Ishikawa (cell line): ENCODE measurements at regions not wholly inside any gene's neighbourhood (a gene's known extent, or its start where the extent isn't known, plus 50 kb on each side); places are given as distances from the start of the nearest gene placed in this dataset.

Experiments used
- CEBPB ChIP-seq: IDR thresholded peaks from 2 replicates; pipeline ENCODE4 v1.6.1; 2012
- CREB1 ChIP-seq: IDR thresholded peaks from 2 replicates; pipeline ENCODE4 v1.6.1; 2012; ENCODE audit warnings: low read depth
- EGR1 ChIP-seq: IDR thresholded peaks from 2 replicates; pipeline ENCODE4 v1.6.1; 2012
- EP300 ChIP-seq: IDR thresholded peaks from 2 replicates; pipeline ENCODE4 v1.6.1; 2012; ENCODE audit warnings: borderline replicate concordance
- FOXM1 ChIP-seq: IDR thresholded peaks from 2 replicates; pipeline ENCODE4 v1.6.1; 2012; ENCODE audit warnings: low read depth, borderline replicate concordance
- MAX ChIP-seq: IDR thresholded peaks from 2 replicates; pipeline ENCODE4 v1.6.1; 2012
- NFIC ChIP-seq: IDR thresholded peaks from 2 replicates; pipeline ENCODE4 v1.6.1; 2012
- RAD21 ChIP-seq: IDR thresholded peaks from 2 replicates; pipeline ENCODE4 v1.6.1; 2012; ENCODE audit warnings: low read depth
- TAF1 ChIP-seq: IDR thresholded peaks from 2 replicates; pipeline ENCODE4 v1.6.1; 2012; ENCODE audit warnings: low read depth, mild to moderate bottlenecking
- TCF12 ChIP-seq: IDR thresholded peaks from 2 replicates; pipeline ENCODE4 v1.6.1; 2012; ENCODE audit warnings: low read depth
- ZBTB7A ChIP-seq: IDR thresholded peaks from 2 replicates; pipeline ENCODE4 v1.6.1; 2012; ENCODE audit warnings: low read depth
- TF ChIP-seq, protein P1 (sequence below): IDR thresholded peaks from 2 replicates; pipeline ENCODE4 v1.6.1; 2012; ENCODE audit warnings: low read depth, mild to moderate bottlenecking

- TF ChIP-seq NFIC, result no peak
- TF ChIP-seq TAF1, result no peak
- no peak for TF ChIP-seq TCF12
- TF ChIP-seq RAD21, result no peak
- TF ChIP-seq EP300, result no peak
- TF ChIP-seq CEBPB, result no peak
- TF ChIP-seq MAX, result no peak
- TF ChIP-seq CREB1, result no peak
- TF ChIP-seq, protein P1, sequence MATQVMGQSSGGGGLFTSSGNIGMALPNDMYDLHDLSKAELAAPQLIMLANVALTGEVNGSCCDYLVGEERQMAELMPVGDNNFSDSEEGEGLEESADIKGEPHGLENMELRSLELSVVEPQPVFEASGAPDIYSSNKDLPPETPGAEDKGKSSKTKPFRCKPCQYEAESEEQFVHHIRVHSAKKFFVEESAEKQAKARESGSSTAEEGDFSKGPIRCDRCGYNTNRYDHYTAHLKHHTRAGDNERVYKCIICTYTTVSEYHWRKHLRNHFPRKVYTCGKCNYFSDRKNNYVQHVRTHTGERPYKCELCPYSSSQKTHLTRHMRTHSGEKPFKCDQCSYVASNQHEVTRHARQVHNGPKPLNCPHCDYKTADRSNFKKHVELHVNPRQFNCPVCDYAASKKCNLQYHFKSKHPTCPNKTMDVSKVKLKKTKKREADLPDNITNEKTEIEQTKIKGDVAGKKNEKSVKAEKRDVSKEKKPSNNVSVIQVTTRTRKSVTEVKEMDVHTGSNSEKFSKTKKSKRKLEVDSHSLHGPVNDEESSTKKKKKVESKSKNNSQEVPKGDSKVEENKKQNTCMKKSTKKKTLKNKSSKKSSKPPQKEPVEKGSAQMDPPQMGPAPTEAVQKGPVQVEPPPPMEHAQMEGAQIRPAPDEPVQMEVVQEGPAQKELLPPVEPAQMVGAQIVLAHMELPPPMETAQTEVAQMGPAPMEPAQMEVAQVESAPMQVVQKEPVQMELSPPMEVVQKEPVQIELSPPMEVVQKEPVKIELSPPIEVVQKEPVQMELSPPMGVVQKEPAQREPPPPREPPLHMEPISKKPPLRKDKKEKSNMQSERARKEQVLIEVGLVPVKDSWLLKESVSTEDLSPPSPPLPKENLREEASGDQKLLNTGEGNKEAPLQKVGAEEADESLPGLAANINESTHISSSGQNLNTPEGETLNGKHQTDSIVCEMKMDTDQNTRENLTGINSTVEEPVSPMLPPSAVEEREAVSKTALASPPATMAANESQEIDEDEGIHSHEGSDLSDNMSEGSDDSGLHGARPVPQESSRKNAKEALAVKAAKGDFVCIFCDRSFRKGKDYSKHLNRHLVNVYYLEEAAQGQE, result no peak
- TF ChIP-seq ZBTB7A, result no peak
- no peak for TF ChIP-seq EGR1
- no peak for TF ChIP-seq FOXM1
Measured at GRCh38 chr1:38685388-38685787, 174.2 kb downstream of the RRAGC start.
